ENCODE measurements at regions not wholly inside any gene's neighbourhood (a gene's known extent, or its start where the extent isn't known, plus 50 kb on each side); places are given as distances from the start of the nearest gene placed in this dataset.

DNA sequence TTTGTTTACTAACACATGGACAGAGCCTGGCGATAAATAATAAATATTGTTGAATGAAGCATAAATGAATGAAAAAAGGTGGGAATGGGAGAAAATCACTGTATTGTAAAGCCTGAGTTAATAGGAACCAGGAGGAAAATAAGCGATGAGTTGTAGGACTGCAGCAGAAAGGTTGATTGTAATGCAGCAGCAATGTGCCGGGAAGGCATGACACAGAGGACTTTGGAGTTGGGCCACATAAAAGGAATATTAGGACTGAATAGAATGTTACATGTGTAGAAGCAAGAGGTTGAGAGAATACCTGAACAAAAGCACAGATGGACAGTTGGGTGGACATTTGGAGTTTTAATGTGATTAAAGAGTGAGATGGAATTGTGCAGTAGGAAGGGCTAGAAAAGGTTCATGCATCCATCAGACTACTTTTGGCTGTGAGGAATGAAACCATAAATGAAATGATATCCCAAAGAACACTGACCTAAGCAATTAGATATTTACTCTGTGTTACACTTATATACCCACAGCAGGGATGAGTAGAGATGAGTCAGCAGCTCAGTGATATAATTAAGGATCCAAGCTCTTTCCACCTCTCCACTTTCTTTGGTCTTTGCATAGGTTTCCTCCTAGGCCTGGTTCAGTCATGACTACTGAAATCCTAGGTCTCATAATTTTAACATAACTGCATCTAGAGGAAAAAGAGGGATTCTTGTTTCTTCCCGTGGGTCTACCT lies 55.4 kb downstream of the CCER1 start:
- DNase-seq (ENCODE audit: low read depth in 2 of 2): no peak

DNA sequence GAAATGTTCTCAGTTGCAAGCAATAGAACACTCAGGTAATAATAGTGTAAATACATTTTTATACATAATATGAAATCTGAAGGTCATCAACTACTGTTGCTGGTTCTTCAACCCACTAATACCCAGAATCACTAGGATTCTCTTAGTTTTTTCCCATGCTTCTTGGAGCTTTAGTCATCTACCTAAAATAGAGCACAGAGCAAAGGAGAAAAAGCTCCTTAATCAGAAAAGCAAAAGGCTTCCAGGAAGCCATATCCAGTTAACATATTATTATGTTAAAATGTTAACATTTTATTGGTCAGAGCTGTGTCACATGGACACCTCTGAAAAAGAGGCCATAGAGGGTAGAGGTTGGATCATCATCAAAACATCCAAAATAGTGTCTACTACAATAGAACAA lies 57.0 kb downstream of the CCER1 start:
- no peak for DNase-seq (ENCODE audit: low read depth in 2 of 2)

DNA sequence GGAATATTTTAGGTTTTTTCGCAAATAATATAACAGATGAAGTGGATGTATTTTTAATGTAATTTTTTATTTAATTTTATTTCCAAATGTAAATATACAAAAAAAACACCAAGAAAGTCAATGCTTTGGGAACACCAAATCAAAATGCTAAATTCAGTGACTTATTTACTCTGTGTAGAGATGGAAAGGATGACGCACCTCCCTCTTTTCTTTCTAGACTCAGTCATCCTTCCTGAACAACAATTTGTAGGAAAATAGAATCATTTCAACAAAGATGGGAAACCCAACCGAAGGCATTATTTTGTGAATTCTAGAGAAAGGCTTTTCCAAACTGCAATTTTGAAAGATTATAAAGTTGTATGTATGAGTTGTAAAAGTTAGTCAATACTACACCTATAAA lies 57.7 kb downstream of the CCER1 start:
- no peak for DNase-seq (ENCODE audit: low read depth in 2 of 2)

DNA sequence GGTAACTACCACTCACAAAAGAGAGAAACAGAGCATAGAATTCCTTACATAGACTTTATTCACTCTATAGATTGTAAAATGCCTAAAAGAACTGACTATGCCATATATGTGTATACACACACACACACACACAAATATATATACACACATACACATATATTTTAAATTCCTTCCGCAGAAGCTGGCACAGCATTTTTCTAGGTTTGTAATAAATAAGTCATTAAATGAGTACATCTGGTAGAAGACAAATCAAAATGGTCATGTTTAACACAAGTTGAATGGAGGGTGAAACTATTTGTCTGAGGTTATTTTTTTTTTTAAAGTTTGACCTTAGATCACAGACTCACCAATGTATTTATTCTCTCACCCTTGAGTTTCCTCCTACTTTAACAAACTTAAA lies 58.2 kb downstream of the CCER1 start:
- no peak for DNase-seq (ENCODE audit: low read depth in 2 of 2)

DNA sequence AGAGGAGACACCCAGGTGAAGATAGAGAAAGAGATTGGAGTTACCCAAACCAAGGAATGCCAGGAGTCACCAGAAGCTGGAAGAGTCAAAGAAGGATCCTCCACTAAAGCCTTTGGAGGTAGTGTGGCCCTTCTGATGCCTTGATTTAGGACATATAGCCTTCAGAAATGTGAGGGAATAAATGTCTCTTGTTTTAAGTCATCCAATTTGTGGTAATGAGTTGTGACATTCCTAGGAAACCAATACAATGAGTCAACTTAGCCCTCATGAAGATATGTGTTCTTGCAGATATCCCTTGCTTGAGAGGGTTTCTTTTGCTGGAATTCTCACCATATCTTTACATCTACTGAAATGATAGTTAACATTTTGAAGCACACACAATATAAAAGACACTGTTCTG lies 58.8 kb downstream of the CCER1 start:
- DNase-seq (ENCODE audit: low read depth in 2 of 2): no peak

DNA sequence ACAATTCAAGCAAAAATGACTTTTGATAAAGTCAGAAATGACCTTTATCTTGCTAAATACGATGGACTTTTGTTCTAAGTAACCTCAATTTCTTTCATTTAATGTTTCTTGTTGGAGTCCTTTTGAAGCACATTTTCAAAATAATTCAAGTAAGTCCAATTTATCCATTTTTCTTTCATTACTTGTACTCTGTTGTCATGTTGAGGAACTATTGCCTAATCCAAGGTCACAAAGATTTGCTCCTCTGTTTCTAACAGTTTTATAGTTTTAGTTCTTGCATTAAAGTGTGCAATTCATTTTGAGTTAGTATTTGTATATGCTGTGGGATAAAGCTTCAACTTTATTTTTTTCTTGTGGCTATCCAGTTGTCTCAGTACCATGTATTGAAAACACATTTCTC lies 66.7 kb downstream of the CCER1 start:
- no peak for DNase-seq (ENCODE audit: low read depth in 2 of 2)

DNA sequence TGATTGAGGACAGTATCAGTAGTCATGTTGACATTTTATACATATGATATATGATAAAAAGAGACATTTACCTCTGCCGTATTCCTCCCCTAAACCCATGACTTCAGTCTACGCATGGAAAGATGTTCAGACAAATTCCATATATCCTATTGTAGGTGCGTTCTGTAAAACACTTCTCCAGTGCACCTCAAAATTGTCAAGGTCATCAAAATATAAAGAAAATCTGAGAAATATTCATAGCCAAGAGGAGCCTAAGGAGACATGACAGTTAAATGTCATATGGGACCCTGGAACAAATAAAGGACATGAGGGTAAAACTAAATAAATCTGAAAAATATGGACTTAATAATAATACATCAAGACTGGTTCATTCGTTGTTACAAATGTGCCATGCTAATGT lies 71.5 kb downstream of the CCER1 start:
- no peak for DNase-seq (ENCODE audit: low read depth in 2 of 2)

DNA sequence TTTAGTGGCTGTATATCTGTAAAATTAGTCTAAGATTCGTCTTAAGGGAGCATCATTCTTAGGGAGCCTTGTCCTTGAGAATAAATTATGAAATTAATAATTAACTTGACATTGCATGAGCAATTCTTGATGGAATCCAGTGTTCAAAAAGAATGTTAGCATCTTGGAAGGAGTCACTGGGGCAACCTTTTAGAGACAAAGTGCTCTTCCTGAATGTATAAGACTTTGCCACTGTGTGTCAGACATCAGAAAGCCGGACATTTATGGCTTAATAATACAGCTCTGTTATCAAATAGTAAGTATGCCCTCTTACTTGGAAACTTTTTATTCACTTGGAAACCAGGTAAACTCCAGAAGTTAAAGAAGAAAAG lies 83.3 kb downstream of the CCER1 start:
- DNase-seq (ENCODE audit: low read depth in 2 of 2): no peak

DNA sequence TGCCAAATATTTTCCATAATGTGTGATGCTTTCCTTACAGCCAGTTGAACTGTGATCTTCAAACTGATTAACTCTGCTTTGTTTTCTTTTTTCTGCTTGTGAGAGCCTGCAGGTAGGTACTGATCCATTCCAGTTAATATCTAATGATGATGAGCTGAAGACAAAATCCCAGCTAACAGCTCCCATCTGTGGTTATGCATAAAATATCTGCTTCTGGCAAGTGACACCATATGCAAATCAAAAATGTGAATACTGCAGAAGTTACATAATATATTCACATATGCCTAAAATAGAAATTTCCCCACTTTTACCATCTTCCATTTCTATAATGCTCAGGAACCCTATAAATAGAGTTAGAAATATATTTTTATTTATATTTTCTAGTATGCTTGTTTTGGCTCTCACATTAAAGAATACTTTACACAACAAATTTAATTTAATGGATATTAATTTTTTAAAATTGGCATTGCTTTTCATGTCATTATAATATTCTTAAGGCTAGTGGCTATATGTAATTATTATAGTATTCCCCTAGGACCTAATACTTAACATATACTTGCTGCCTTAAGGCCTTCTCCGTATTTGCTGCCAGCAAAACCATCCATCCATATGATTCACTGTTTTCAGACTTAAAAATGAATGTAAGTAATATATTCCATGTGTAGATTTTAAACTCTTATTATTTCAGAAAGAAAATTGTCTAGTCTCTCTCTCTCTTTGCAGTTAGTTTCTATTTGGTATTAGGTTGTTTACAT lies 83.8 kb downstream of the CCER1 start:
- DNase-seq (ENCODE audit: low read depth in 2 of 2): no peak

DNA sequence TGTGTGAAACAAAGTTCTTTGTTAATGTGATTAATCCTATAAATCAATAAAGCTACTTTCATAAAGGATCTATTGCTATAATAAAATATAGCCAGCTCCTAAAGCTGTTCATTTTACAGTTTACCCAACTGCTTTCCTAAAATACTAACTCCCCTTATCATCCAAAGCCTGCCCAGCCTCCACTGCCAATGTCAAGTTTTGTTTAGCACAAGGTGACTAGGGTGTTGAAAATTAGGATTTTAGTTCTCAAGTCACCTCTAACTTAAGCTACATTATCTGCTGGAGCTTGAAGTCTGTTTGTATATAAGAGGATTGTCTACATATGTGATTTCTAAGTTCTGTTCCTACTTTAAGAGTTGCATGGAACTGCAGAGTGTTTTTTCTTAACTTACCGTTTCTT lies 86.3 kb downstream of the CCER1 start:
- DNase-seq (ENCODE audit: low read depth in 2 of 2): no peak

DNA sequence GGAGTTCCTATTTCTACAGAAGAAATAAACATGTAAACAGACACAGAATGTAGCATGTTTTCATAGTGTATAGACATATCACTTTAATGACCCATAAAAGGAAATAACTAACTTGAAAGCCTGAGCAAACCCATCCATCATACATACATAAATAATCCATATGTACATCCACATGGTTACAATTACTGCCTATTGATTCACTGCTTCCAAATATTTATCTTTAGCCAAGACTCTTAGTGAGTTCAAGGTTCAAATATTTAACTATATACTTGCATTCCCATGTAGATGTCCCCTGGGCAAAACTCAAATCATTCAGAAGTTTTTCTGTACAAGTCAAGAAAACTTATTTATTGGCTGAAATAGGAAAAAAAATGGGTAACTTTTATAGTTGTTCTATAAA lies 95.4 kb downstream of the CCER1 start:
- DNase-seq (ENCODE audit: low read depth in 2 of 2): no peak

DNA sequence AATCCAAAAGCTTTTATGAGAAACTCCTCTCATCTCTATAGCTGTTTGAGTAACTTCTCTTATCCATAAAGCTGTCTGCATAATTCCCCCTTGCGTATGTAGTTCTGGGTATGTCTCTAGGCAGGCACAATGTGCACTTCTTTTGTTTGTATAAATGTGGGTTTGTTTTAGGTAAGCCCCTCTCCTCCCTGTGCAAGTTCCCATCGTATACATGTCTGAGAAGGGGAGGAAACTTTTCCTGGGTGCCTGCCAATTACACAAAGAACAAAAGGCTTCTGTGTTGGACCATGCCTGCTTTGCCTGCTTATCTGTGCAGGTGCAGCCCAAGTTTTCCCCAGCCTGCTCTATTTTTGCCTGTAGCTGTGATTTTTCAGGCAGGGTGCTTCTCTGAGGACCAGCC lies 96.7 kb downstream of the CCER1 start:
- DNase-seq (ENCODE audit: low read depth in 2 of 2): no peak

DNA sequence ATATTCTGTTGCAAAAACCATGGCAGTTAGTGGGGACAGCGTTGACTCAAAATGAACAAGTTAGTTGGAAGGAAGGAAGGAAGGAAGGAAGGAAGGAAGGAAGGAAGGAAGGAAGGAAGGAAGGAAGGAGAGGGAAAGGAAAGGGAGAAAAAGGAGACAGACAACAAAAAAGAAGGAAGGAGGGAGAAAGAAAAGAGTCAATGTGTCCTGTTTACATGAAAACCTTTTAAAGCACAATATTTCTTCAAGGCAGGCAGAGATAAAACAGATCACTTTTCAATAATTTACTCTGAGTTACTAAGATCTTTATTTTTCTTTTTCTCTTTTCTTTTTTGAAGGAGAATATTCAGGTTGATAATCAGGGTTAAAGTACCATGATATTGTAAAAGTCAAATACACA lies 99.4 kb downstream of the CCER1 start:
- DNase-seq (ENCODE audit: low read depth in 2 of 2): no peak

DNA sequence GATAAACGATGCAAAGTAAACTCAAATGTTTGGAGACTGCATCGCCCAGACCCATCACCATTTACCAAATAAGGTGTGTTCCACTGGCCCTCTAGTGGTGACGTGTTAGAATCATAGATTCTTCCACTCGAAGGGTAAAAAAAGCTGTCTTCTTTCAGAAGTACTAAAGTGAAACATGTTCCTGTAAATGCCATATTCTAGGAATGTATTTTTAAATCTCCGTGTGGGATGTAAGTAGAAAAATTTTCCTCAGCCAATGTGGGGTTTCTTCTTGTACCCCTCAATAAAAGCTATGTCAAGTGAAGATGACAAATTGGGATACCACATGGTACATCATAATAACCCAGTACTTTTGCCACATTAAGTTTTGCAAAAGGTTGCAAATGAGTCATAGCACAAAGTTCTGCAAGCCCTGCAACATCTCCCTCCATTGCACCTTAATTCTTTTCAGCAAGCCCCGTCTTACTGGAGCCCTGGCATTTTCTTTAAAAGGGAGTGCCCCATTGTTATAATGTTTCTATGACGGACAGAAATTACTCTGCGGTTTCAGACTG lies 100.8 kb downstream of the CCER1 start:
- DNase-seq (ENCODE audit: low read depth in 2 of 2): no peak

DNA sequence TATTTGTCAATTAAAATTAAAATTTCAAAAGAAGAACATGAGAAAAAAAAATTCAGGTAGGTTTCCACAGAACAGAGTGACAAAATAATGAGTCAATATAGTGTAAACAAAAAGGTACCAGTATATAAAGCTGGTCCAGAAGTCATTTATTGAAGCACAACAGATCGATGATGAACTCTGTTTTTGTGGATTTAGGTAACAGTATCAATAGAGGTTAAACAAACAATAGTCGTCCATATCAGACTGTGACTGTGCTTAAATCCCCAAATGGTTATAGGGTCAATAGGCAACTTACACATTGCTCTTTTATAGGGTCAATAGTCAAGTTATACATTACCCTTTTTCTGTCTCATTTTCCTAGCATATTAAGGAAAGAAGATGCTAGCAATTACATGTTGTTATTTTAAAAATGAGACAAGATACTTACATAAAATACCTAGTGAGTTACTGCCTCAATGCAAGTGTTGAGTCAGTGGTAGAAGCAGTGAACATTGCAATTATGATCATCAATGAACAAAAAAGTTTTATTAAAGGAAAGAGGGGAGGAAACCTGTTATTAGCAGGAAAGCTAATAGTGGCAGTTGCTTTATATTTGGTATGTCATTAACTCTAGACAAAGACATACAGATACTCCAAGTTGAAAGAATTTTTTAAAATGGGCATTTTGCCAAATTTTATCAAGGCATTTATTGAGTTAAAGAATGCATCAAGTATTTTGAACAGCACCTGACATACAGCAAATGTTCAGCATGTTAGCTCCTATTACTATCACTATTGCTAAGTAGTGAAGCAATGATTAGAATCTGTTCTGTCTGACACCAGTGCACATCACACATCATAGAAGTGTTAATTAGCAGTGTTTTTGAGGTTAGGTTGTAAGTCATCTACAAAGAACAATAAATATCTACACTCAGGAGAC lies 102.9 kb downstream of the CCER1 start:
- DNase-seq (ENCODE audit: low read depth in 2 of 2): no peak

DNA sequence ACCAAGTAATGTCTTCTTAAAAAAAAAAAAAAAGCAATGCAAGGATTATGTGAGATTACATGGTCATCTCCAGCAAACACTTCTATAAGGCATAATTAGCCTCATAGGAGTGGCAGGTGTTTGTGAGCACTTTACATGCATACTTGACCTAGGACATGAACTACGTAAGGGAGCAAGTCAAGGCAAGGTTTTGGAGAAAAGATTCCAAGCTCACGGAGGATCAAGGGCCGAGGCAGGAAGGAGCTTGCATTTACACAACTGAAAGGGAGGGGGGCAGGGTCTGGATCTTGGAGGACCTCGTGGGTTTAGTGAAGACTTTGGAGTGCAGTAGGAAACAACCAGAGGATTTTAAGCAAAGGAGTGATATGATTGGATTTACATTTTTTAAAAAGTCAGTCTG lies 112.5 kb downstream of the CCER1 start:
- DNase-seq (ENCODE audit: low read depth in 2 of 2): no peak

DNA sequence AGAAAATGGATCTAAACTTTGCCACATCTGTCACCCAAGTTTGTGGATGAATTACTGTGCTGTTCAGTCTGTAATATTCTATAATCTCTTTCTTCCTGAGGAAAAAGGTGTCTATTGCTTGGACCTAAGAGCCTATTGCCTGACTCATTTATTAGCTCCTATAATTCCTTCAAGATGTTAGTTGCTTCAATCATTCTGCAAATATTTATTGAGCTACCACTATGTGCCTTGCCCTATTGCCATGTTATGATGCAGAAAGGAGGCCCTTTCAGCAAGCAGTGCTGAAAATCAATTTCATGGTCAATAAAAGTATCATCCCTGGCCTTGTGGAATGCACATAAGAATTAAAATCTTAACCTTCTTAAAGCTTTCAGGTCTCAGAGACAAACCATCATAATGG lies 113.6 kb downstream of the CCER1 start:
- DNase-seq (ENCODE audit: low read depth in 2 of 2): no peak

DNA sequence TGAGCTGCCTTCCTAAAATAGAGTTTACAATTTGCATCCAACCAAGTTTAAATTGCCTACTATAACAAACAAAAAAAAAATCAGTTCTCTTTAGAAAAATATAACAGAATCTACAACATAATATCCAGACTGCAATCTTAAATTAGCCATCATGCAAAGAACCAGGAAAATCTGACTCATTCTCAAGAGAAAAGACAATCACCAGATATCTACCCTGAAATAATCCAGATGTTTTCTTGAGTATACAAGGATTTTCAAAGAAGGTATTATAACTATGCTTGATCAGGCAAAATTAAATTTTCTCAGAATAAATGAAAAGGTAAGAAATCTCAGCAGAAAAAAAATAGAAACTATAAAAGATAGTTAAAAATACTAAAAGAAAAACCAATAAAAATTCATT lies 115.6 kb downstream of the CCER1 start:
- DNase-seq (ENCODE audit: low read depth in 2 of 2): no peak

DNA sequence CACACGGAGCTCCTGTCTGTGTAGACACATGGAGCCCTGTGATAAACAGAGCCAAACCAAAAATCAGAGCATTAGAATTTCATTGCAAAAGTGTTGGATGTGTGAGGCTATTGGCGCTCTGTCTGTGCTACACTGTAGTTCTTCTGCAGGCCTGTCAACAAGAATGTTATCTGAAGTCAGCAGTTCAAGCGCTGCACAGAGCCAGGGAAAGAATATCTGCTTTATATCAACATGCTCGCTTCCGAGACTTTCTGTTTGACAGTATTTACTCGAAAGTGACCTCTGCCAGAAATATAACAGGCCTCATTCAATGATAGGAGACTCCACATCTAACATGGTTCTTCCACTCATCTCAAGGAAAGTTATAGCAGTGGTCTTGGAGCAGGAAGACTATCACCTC lies 118.3 kb downstream of the CCER1 start:
- DNase-seq (ENCODE audit: low read depth in 2 of 2): no peak

DNA sequence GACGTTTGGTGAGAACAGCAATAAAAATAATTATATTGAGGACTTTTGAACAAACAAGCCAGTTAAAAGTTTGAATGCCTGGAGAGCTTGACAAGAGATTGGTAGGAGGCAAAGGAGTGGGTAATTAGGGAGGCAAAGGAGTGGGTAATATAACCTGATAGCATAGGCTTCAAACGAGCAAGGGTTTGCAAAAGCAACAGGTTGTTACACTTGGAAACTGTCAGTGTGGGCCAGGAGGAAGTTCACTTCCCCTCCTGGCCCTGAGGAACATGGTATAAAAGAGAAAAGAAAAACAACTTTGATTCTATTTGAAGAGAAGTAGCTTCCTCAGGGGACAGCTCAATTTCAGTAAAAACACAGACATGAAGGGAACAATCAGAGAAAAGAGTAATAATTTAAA lies 121.7 kb downstream of the CCER1 start:
- no peak for DNase-seq (ENCODE audit: low read depth in 2 of 2)

DNA sequence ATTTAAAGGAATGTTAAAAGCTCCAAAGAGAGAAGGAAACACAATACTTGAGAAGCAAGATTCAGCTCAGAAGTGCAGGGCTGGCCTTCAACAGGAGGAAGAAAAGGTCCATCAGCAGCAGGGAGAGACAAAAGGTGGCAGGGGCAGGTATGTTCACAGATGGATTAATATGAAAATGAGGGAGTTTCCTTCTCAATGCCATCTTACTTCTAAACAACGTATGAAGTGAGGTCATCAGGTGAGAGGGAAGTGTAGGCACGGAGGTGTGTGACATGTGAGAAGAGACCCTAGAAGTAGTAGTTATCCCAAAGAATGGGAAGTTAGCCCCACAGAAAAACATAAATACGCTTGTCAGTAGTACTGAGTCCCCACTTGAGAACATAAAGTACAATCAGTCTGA lies 122.5 kb downstream of the CCER1 start:
- DNase-seq (ENCODE audit: low read depth in 2 of 2): no peak

DNA sequence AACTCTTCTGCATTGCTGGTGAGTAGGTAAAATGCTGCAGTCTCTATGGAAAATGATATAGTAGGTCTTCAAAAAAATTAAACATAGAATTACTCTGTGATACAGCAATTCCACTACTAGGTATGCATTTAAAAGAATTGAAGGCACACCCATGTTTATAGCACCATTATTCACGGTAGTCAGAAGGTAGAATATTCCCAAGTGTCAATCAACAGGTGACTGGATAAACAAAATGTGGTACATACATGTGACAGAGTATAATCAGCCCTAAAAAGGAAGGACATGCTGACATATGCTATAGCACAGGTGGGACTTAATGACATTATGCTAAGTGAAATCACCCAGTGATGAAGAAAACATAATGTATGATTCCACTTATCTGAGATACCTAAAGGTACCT lies 123.3 kb downstream of the CCER1 start:
- no peak for DNase-seq (ENCODE audit: low read depth in 2 of 2)

Data from stimulated activated CD4-positive, alpha-beta T cell treated with anti-CD3 and anti-CD28 coated beads, Interleukin-12 subunit alpha, Interleukin-12 subunit beta, amount 100 ng/mL, for 24 hours (primary cell).